ENCODE measurements at regions not wholly inside any gene's neighbourhood (a gene's known extent, or its start where the extent isn't known, plus 50 kb on each side); places are given as distances from the start of the nearest gene placed in this dataset.

DNA sequence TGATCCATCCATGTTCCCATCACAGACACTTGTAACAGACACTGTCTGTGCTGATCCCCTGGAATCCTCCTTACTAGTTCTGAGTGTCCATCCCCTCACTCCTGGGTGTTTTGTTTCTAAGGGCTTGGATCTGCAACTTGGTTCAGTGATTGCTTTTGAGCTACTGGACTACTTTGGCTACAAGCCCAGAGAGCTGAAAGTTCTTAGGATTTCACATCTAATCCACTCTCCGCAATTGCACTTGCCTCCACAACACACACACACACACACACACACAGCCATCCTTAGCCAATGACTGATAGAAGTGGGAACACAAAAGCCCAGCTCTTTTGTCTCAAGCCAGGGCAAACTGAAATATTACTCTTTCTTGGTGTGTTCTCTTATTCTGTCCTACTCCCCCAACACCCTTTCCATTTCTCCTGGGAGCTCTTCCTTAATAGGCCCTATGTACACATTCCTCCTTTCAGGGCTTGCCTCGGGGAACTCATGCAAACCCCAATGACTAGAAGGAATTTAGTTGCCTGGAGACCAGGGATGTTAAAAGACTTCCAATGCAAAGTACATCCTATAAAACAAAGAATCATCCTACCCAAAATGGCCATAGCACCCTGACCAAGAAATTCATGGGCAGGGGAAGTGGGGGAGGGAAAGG is 206.1 kb upstream of the UBE2E2 start:
- H3K4me3 Mint-ChIP-seq, result no peak overlapping the region
- CTCF ChIA-PET, result no interaction called here
- no peaks in the 10 kb centered on the region for H3K36me3 Mint-ChIP-seq (ENCODE audit: low read depth)
- no peak overlapping the region for H3K27ac Mint-ChIP-seq
- no peaks in the 10 kb centered on the region for H3K4me1 Mint-ChIP-seq (ENCODE audit: low read depth)
- DNase-seq, result no peak
- no peaks in the 10 kb centered on the region for H3K9me3 Mint-ChIP-seq
- intact Hi-C loops (cut with micrococcal nuclease), result no loop called here
- H3K27me3 Mint-ChIP-seq (ENCODE audit: low read depth), result no peaks in the 10 kb centered on the region

DNA sequence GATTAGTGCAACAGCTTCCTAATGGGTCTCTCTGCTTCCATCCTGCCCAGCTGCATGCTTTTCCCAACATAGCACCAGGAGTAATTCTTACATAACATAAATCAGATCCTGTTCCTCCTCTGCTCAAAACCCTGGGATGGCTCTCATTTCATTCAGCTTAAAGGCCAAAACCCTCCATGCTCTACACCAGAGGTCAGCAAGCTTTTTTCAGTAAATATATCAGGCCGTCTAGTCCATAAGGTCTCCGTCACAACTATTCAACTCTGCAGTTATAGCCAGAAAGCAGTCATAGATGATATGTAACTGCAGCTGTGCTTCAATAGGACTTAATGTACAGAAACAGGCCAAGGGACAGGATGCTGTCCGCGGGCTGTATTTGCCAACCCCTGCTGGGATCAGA is 202.8 kb upstream of the UBE2E2 start:
- H3K27ac Mint-ChIP-seq, result no peak overlapping the region
- H3K9me3 Mint-ChIP-seq, result no peaks in the 10 kb centered on the region
- H3K27me3 Mint-ChIP-seq (ENCODE audit: low read depth), result no peaks in the 10 kb centered on the region
- no peaks in the 10 kb centered on the region for H3K36me3 Mint-ChIP-seq (ENCODE audit: low read depth)
- CTCF ChIA-PET, result no interaction called here
- intact Hi-C loops (cut with micrococcal nuclease), result no loop called here
- H3K4me1 Mint-ChIP-seq (ENCODE audit: low read depth), result no peaks in the 10 kb centered on the region
- H3K4me3 Mint-ChIP-seq, result no peak overlapping the region
- no peak for DNase-seq

- CTCF ChIA-PET, result no interaction called here
- no peaks in the 10 kb centered on the region for H3K36me3 Mint-ChIP-seq (ENCODE audit: low read depth)
- no peaks in the 10 kb centered on the region for H3K9me3 Mint-ChIP-seq
- H3K27me3 Mint-ChIP-seq (ENCODE audit: low read depth), result no peaks in the 10 kb centered on the region
- H3K4me3 Mint-ChIP-seq, result no peak overlapping the region
- no peak overlapping the region for H3K27ac Mint-ChIP-seq
- intact Hi-C loops (cut with micrococcal nuclease), result no loop called here
- no peaks in the 10 kb centered on the region for H3K4me1 Mint-ChIP-seq (ENCODE audit: low read depth)
- no peak for DNase-seq
These were observed 201.0 kb upstream of the UBE2E2 start for GRCh38 chr3:23002151-23002550.

GRCh38 chr3:23002836-23003732 is 200.0 kb upstream of the UBE2E2 start:
- CTCF ChIA-PET, result no interaction called here
- Mint-ChIP-seq H3K4me1 (ENCODE audit: low read depth) (no peaks in the 10 kb centered on the region), H3K27ac (no peak overlapping the region), H3K9me3 (no peaks in the 10 kb centered on the region), H3K4me3 (no peak overlapping the region), H3K36me3 (ENCODE audit: low read depth) (no peaks in the 10 kb centered on the region), H3K27me3 (ENCODE audit: low read depth) (no peaks in the 10 kb centered on the region)
- DNase-seq, result no peak
- intact Hi-C loops (cut with micrococcal nuclease), result no loop called here

DNA sequence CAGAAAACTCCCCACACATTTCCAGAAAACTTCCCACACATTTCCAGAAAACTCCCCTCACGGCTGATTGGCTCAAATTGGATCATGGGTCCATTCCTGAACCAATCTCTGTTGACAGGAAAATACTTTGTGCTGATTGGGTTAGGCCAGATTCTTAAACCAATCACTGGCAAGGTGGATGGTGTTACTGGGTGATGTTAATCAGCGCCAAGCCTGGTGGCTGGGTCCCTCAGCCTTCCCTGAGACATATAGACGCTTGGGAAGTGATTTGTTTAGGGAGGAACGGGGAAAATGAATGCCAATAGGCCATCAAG is 199.4 kb upstream of the UBE2E2 start:
- no peak overlapping the region for H3K4me3 Mint-ChIP-seq
- H3K4me1 Mint-ChIP-seq (ENCODE audit: low read depth), result no peaks in the 10 kb centered on the region
- no peaks in the 10 kb centered on the region for H3K36me3 Mint-ChIP-seq (ENCODE audit: low read depth)
- intact Hi-C loops (cut with micrococcal nuclease), result no loop called here
- no peaks in the 10 kb centered on the region for H3K27me3 Mint-ChIP-seq (ENCODE audit: low read depth)
- CTCF ChIA-PET, result no interaction called here
- H3K27ac Mint-ChIP-seq, result no peak overlapping the region
- no peaks in the 10 kb centered on the region for H3K9me3 Mint-ChIP-seq
- no peak for DNase-seq

DNA sequence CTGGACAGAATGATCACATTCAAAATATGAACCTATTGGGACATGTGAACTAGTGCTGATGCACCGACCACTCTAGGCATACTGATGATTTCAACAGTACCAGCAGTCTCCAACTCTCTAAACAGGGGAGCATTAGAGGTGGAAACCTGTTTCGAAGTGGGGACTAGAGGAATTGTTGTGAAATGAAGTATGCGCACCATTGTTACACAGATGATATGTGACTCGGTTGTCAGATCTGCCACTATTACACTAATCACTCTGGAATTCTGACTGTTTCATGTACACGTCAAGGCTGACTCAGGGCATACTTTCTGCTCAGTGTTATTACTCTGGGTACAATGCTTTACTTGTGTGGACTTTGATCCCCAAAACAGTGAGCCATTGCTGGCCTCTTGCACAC is 198.2 kb upstream of the UBE2E2 start:
- no peak overlapping the region for H3K27ac Mint-ChIP-seq
- CTCF ChIA-PET, result no interaction called here
- H3K36me3 Mint-ChIP-seq (ENCODE audit: low read depth), result no peaks in the 10 kb centered on the region
- H3K4me1 Mint-ChIP-seq (ENCODE audit: low read depth), result no peaks in the 10 kb centered on the region
- H3K9me3 Mint-ChIP-seq, result no peaks in the 10 kb centered on the region
- no peak overlapping the region for H3K4me3 Mint-ChIP-seq
- DNase-seq, result no peak
- H3K27me3 Mint-ChIP-seq (ENCODE audit: low read depth), result no peaks in the 10 kb centered on the region
- intact Hi-C loops (cut with micrococcal nuclease), result no loop called here

DNA sequence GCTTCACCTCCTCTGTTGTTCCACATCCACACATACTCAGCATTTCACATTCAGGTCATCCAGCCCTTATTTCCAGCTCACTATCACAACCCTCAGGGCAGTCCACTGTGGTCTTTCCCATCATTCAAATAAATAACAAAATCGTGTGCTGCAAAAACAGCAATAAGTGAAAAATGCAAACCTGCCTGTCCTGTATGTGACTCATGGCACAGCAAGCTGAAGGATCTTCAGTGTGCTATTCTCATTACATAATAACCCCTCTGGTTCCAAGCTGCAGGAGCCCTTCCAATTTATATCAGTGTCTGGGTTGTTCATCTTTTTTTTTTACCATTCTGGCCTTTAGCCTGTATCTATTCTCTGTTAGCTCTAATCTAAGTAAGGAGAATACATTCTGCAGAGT is 185.3 kb upstream of the UBE2E2 start:
- intact Hi-C loops (cut with micrococcal nuclease), result no loop called here

DNA sequence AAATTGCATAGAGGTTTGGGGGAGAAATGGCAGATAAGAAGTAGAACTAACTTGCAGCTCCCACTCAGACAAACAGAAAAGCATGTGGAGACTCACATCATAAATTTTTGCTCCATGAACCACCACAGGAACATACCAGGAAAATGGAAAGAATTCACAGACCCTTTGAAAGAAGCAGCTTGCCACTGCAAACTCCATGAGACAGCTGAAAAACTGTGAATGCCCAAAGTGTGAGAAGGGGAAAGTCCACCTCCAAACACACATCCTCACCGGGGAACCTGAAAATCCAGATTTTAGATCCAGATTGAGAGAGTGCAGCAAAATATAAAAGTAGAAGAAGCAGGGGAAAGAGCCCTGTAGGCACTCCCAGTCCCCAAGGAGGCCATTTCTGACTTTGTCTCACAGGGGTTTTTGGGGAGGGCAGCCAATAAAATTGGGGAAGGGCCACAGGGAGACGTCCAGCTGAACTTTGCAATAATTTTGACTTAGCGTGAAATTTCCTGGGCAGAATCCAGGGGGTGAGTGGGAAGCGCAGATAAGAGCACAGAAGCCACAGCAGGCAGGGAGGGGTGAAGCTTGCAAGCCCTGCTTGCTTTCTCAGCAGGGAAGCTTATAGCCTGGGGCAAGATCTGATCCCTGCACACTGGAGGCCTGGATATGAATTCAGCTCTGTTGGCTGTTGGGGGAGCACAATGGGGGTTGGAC is 183.4 kb upstream of the UBE2E2 start:
- H3K9me3 Mint-ChIP-seq, result peaks cover 8% of the 10 kb centered on the region
- H3K36me3 Mint-ChIP-seq (ENCODE audit: low read depth), result peaks cover 2% of the 10 kb centered on the region
- no peak for DNase-seq
- H3K27me3 Mint-ChIP-seq (ENCODE audit: low read depth), result peaks cover 6% of the 10 kb centered on the region
- H3K4me1 Mint-ChIP-seq (ENCODE audit: low read depth), result no peaks in the 10 kb centered on the region
- CTCF ChIA-PET, result no interaction called here
- intact Hi-C loops (cut with micrococcal nuclease), result no loop called here
- no peak overlapping the region for H3K4me3 Mint-ChIP-seq
- no peak overlapping the region for H3K27ac Mint-ChIP-seq

More for the DNA sequence above, 185.3 kb upstream of the UBE2E2 start:
- H3K27me3 Mint-ChIP-seq (ENCODE audit: low read depth), result peaks cover 6% of the 10 kb centered on the region
- H3K4me3 Mint-ChIP-seq, result no peak overlapping the region
- no peak for DNase-seq
- CTCF ChIA-PET, result no interaction called here
- no peak overlapping the region for H3K27ac Mint-ChIP-seq
- peaks cover 3% of the 10 kb centered on the region for H3K9me3 Mint-ChIP-seq
- H3K36me3 Mint-ChIP-seq (ENCODE audit: low read depth), result peaks cover 2% of the 10 kb centered on the region
- H3K4me1 Mint-ChIP-seq (ENCODE audit: low read depth), result no peaks in the 10 kb centered on the region

- intact Hi-C loops (cut with micrococcal nuclease), result no loop called here
- DNase-seq, result no peak
- H3K36me3 Mint-ChIP-seq (ENCODE audit: low read depth), result no peaks in the 10 kb centered on the region
- H3K4me3 Mint-ChIP-seq, result no peak overlapping the region
- H3K9me3 Mint-ChIP-seq, result peaks cover 11% of the 10 kb centered on the region
- CTCF ChIA-PET, result no interaction called here
- no peak overlapping the region for H3K27ac Mint-ChIP-seq
- no peaks in the 10 kb centered on the region for H3K27me3 Mint-ChIP-seq (ENCODE audit: low read depth)
- H3K4me1 Mint-ChIP-seq (ENCODE audit: low read depth), result no peaks in the 10 kb centered on the region
These were observed 174.8 kb upstream of the UBE2E2 start for GRCh38 chr3:23028294-23028693.

- CTCF ChIA-PET, result no interaction called here
- no peaks in the 10 kb centered on the region for H3K4me1 Mint-ChIP-seq (ENCODE audit: low read depth)
- intact Hi-C loops (cut with micrococcal nuclease), result no loop called here
- H3K4me3 Mint-ChIP-seq, result no peak overlapping the region
- DNase-seq, result no peak
- no peak overlapping the region for H3K27ac Mint-ChIP-seq
- peaks cover 15% of the 10 kb centered on the region for H3K9me3 Mint-ChIP-seq
- no peaks in the 10 kb centered on the region for H3K27me3 Mint-ChIP-seq (ENCODE audit: low read depth)
- H3K36me3 Mint-ChIP-seq (ENCODE audit: low read depth), result no peaks in the 10 kb centered on the region
These were observed 174.1 kb upstream of the UBE2E2 start for GRCh38 chr3:23029001-23029400.

DNA sequence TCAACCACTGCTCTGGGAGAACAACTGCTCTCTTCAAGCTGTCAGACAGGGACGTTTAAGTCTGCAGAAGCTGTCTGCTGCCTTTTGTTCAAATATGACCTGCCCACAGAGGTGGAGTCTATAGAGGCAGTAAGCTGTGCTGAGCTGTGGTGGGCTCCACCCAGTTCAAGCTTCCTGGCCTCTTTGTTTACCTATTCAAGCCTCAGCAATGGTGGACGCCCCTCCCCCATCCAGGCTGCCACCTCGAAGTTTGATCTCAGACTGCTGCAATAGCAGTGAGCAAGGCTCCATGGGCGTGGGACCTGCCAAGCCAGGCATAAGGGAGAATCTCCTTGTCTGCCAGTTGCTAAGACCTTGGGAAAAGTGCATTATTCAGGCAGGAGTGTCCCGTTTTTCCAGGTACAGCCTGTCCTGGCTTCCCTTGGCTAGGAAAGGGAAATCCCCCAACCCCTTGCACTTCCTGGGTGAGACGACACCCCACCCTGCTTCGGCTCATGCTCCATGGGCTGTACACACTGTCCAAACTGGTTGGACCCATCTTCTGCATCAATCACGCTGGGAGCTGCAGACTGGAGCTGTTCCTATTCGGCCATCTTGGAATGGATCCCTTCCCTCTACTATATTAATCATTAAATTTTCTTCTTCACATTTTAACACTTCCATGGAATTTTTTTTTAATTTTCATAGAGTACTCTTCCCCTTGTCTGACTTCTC is 167.0 kb upstream of the UBE2E2 start:
- H3K36me3 Mint-ChIP-seq (ENCODE audit: low read depth), result no peaks in the 10 kb centered on the region
- peak; percentile 20 for DNase-seq
- H3K27ac Mint-ChIP-seq, result no peak overlapping the region
- no peaks in the 10 kb centered on the region for H3K27me3 Mint-ChIP-seq (ENCODE audit: low read depth)
- peaks cover 13% of the 10 kb centered on the region for H3K4me1 Mint-ChIP-seq (ENCODE audit: low read depth)
- intact Hi-C loops (cut with micrococcal nuclease), result no loop called here
- no peak overlapping the region for H3K4me3 Mint-ChIP-seq
- CTCF ChIA-PET, result no interaction called here
- peaks cover 18% of the 10 kb centered on the region for H3K9me3 Mint-ChIP-seq

- CTCF ChIA-PET, result no interaction called here
- peaks cover 13% of the 10 kb centered on the region for H3K4me1 Mint-ChIP-seq (ENCODE audit: low read depth)
- H3K36me3 Mint-ChIP-seq (ENCODE audit: low read depth), result no peaks in the 10 kb centered on the region
- H3K4me3 Mint-ChIP-seq, result no peak overlapping the region
- no peak overlapping the region for H3K27ac Mint-ChIP-seq
- no peak for DNase-seq
- intact Hi-C loops (cut with micrococcal nuclease), result no loop called here
- H3K9me3 Mint-ChIP-seq, result peaks cover 17% of the 10 kb centered on the region
- no peaks in the 10 kb centered on the region for H3K27me3 Mint-ChIP-seq (ENCODE audit: low read depth)
These were observed 166.4 kb upstream of the UBE2E2 start for GRCh38 chr3:23036728-23037127.
